ENCODE measurements at regions not wholly inside any gene's neighbourhood (a gene's known extent, or its start where the extent isn't known, plus 50 kb on each side); places are given as distances from the start of the nearest gene placed in this dataset.
A peak's percentile ranks its signal among the peaks of the same experiment; 100 is the strongest.

GRCh38 chr9:115879451-115879850 is 274.1 kb upstream of the PAPPA start:
- POLR2A ChIA-PET, result no interaction called here
- no peak overlapping the region for H3K4me3 ChIP-seq (ENCODE audit: low read depth, low read length)
- CTCF ChIA-PET, result interaction anchor here (0.8 to 1.2 kb wide), 3 partner anchors 12 to 286 kb away, joined by 3 read pairs; no protein-coding TSS in a partner anchor
- no peak for TF ChIP-seq CTCF (IDR thresholded peaks at IDR 0.05; ENCODE audit: insufficient read depth, low read length, missing control alignments)
- no peak for DNase-seq (ENCODE audit: low read depth, low spot score)

GRCh38 chr9:115880221-115880885 is 273.2 kb upstream of the PAPPA start:
- no peak for DNase-seq (ENCODE audit: low read depth, low spot score)
- CTCF ChIA-PET, result interaction anchor here (0.6 to 1.6 kb wide), 9 partner anchors 13 to 616 kb away, joined by 3 to 6 read pairs (median 3); no protein-coding TSS in a partner anchor
- no peak for TF ChIP-seq CTCF (IDR thresholded peaks at IDR 0.05; ENCODE audit: insufficient read depth, low read length, missing control alignments)
- H3K4me3 ChIP-seq (ENCODE audit: low read depth, low read length), result no peak overlapping the region
- POLR2A ChIA-PET, result no interaction called here

GRCh38 chr9:115882911-115883310 is 270.7 kb upstream of the PAPPA start:
- POLR2A ChIA-PET, result no interaction called here

GRCh38 chr9:115883467-115884329 is 269.9 kb upstream of the PAPPA start:
- DNase-seq (ENCODE audit: low read depth, low spot score), result no peak
- H3K4me3 ChIP-seq (ENCODE audit: low read depth, low read length), result no peak overlapping the region
- ChIA-PET POLR2A (no interaction called here), CTCF (interaction anchor here (0.6 to 3.7 kb wide), 14 partner anchors 12 to 688 kb away, joined by 3 to 26 read pairs (median 3); partner anchors contain the start of gene PAPPA)
- peak; percentile 67 for TF ChIP-seq CTCF (IDR thresholded peaks at IDR 0.05; ENCODE audit: insufficient read depth, low read length, missing control alignments)

More at GRCh38 chr9:115882911-115883310, 270.7 kb upstream of the PAPPA start:
- CTCF ChIA-PET, result interaction anchor here (0.8 to 3.7 kb wide), 10 partner anchors 11 to 689 kb away, joined by 3 to 26 read pairs (median 4); partner anchors contain the start of gene PAPPA
- DNase-seq (ENCODE audit: low read depth, low spot score), result no peak
- TF ChIP-seq CTCF (IDR thresholded peaks at IDR 0.05; ENCODE audit: insufficient read depth, low read length, missing control alignments), result no peak
- no peak overlapping the region for H3K4me3 ChIP-seq (ENCODE audit: low read depth, low read length)

GRCh38 chr9:115884846-115885245 is 268.7 kb upstream of the PAPPA start:
- no peak overlapping the region for H3K4me3 ChIP-seq (ENCODE audit: low read depth, low read length)
- TF ChIP-seq CTCF (IDR thresholded peaks at IDR 0.05; ENCODE audit: insufficient read depth, low read length, missing control alignments), result no peak
- DNase-seq (ENCODE audit: low read depth, low spot score), result no peak
- POLR2A ChIA-PET, result no interaction called here
- CTCF ChIA-PET, result interaction anchor here (1.2 to 3.7 kb wide), 4 partner anchors 13 to 268 kb away, joined by 3 to 26 read pairs (median 8); partner anchors contain the start of gene PAPPA

- no peak for TF ChIP-seq CTCF (IDR thresholded peaks at IDR 0.05; ENCODE audit: insufficient read depth, low read length, missing control alignments)
- POLR2A ChIA-PET, result no interaction called here
- DNase-seq (ENCODE audit: low read depth, low spot score), result no peak
- CTCF ChIA-PET, result interaction anchor here (2.1 kb wide), 1 partner anchor 265 kb away, joined by 8 read pairs; the partner anchor contains the start of gene PAPPA
- H3K4me3 ChIP-seq (ENCODE audit: low read depth, low read length), result no peak overlapping the region
Observed at GRCh38 chr9:115888131-115888530, 265.5 kb upstream of the PAPPA start.
